ENCODE measurements at regions not wholly inside any gene's neighbourhood (a gene's known extent, or its start where the extent isn't known, plus 50 kb on each side); places are given as distances from the start of the nearest gene placed in this dataset.
A peak's percentile ranks its signal among the peaks of the same experiment; 100 is the strongest.

DNA sequence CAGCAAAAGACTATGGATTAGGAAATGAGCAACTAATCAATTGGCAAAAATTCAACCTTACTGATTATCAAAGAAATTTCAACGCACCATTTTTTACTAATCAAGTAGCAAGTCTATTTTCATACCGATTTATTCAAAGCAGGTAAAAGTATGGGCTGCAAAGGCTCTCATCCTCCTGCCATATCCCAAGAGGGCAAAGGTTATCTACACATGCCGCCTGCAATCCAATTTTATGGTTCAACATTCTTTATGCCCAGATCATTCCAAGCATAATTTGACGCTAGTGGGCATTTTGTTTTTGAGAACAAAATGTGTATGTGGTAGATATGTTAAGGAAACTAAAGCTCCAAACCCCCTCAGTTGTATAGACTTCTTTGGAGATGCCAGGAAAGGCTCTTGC is 270.6 kb downstream of the MAF start:
- no peak for DNase-seq (ENCODE audit: low read depth in 2 of 2)

DNA sequence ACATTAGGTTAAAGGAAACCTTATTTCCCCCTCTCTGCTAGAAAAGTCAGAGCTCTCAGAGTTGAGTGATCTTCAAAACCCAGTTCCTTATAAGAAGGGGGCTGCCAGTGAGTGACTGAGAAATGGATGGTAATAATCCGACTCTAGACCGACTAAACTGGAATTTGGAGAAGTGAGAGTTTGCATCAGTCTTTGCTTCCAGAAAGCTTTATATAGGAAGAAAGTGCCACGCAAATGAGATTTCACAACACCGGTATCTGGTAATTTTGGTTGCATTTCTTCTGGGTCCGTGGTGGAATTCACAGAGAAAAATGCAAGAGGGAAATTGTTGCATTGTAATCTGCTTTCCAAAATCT is 271.4 kb downstream of the MAF start:
- DNase-seq (ENCODE audit: low read depth in 2 of 2), result no peak

DNA sequence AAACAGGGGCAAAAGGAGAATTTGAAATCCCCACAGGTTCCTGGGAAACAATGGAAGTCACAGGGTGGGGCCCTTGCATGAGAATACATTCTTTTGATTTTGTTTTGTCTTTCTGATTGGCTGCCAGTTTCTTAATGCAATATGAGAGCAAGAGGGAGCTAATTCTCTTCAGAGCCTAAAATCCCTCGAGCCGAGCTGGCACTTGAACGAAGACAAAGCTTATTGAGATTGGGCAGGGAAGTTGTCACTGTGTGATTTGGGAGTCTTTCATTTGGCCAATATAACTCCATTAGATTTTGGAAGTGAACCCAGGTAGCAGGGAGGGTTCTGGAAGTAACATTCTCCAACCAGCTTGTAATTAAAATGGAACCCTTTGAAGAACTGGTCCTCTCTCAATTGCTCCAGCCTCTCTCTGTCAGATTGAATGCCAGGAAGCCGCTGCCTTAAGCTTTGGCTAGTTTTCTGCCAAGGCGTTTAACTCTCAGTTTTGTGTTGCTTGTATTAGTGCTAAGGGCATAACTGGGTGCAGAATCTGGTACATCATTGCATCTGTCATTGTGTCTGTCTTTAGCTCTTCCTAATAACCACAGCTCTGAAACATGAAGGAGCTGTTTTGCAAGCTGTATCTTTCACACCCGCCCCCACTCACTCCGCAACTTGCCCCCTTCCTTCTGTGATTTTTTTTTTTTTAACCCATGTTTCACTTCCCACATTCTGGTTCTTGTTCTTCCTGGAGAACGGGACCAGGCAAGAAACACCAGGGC is 272.0 kb downstream of the MAF start:
- DNase-seq (ENCODE audit: low read depth in 2 of 2), result no peak

DNA sequence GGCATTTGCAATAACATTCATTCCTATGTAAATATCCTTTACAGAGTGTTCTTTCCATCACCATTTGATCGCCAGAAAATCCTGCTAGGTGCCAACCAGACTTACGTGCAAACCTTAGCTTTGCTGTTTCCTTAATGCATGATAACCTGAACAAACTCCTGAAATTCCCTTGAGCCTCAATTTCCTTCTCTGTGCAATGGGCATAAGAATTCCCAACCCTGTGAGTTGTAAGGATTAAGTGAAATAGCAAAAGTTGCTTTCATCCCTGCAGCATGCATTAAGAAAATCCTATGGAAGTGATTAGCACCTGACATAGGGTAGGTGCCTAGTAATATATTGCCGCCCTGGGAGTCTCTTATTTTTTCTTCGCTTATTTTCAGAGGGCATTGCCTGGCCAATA is 272.7 kb downstream of the MAF start:
- DNase-seq (ENCODE audit: low read depth in 2 of 2), result no peak

DNA sequence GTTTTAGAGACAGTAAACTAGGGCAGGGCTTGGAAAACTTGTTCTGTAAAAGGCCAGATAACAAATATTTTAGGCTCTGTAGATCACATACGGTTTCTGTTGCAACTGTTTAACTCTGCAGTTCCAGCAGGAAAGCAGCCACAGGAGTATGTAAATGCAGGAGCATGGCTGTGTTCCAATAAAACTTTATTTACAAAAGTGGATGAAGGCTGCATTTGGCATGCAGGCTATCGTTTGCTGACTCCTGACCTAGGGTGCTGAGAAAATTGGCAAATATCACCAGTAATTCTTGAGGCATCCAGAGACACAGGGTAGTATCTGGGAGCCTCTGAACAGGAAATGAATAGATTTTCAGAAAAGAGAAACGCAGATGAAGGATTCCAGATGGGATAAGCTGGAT is 274.0 kb downstream of the MAF start:
- DNase-seq (ENCODE audit: low read depth in 2 of 2), result no peak

DNA sequence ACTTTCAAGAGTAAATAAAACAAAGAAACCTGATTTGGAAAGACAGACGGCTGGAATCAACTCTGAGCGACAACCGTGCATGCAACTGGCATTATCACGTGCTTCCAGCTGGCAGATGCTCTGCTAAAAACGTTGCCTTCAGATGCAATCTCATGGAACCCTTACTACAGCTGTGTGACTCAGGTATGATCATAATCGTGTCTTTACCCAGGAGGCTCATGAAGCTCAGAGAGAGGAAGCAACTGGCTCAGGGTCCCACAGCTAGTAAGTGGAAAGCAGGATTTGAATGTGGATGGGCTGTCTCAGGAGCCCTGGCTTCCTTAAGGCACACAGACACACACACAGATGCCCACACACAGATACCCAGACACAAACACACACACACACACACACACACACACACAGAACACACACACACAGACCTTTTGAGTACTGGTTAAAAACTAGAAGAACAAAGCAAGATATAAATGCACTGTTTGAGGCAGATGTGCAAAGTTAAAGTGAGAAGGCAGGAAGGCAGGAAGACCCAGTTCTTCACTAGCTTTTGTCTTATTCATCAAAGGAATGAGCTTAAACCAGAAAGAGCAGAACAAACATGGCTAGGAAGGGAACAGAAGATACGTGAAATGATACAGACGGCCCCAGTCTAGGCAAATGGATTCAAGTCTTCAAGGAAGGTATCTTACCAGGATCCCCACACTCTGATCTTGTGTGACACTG is 275.2 kb downstream of the MAF start:
- DNase-seq (ENCODE audit: low read depth in 2 of 2), result no peak

DNA sequence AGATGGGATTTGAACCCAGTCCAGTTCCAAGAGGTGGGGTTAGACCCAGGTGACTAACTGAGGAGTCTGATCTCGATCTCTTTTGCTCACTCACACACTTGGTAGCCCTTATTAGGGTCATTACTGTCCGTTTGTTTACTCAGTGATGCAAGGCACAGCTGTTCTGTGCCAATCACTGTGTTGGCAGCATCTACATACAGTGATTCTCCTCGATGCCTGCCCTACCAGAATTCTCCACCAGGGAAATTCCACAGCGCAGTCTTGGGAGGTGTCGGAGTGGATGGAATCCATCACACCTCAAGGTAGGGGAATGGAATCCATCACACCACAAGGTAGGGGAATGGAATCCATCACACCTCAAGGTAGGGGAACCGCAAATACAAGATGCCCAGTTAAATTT is 279.6 kb downstream of the MAF start:
- DNase-seq (ENCODE audit: low read depth in 2 of 2), result no peak

DNA sequence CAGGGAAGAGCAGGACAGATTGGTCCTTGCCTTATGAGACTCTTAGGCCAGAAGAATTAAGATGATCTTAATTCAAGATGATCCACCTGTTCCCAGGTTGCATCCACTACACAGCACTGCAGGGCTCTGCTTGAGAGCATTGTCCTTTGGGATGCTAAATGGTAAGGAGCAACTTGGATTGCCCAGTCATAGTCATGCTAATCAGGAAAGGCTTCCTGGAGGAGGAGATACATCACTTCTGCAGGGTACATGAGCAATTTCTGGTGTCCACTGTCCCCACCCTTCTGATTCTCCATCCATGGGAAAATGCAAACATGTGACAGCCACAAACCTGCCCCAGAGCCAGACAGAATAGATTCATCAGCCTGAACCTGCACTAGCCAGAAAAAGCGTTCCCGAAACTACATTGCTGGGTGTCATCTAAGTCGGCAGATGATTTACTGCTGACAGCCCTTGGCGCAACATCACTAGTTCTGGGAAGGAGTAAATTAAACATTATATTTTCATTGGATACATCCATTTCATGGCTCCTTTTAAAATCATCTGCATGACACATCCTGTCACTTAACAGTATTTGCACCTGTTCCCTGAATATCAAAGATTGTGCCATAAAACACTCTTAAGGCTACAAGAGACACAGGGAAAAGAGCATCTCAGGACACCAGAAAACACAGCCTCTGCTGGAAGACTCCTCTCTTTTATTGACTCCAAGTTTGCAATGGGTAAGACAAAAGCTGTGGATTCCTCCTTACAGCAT is 282.2 kb downstream of the MAF start:
- DNase-seq (ENCODE audit: low read depth in 2 of 2), result no peak

DNA sequence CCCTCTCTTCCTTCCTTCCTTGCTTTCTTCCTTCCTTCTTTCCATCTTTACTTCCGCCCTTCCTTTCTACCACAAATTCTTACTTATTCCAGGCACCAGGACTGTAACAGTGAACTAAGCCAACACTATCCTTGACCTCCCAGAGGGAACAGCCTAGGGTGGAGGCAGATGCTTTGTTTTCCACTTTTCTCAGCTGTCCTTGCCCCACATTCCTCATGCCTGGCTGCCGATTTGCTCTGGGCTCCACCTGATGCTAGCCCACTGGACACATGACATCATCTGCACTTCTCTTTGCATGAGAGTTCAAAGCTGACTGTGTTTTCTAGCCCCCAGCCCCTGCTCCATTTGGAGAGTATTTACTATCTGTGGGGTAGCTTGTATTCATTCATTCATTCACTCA is 283.0 kb downstream of the MAF start:
- no peak for DNase-seq (ENCODE audit: low read depth in 2 of 2)

DNA sequence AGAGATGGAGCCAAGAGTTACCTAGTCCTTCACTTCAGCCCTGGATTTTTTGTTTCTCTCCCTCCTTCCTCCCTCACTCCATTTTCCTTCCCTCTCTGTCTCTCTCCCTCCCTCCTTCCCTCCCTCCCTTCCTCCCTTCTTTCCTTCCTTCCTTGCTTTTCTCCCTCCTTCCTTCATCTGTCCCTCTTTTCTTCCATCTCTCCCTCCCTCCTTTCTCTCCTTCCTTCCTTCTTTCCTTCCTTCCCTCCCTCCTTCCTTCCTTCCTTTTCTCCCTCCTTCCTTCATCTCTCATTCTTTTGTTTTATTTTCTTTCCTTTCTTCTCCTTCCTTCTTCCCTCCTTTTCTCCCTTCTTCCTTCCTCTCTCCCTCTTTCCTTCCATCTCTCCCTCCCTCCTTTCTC is 283.5 kb downstream of the MAF start:
- no peak for DNase-seq (ENCODE audit: low read depth in 2 of 2)

DNA sequence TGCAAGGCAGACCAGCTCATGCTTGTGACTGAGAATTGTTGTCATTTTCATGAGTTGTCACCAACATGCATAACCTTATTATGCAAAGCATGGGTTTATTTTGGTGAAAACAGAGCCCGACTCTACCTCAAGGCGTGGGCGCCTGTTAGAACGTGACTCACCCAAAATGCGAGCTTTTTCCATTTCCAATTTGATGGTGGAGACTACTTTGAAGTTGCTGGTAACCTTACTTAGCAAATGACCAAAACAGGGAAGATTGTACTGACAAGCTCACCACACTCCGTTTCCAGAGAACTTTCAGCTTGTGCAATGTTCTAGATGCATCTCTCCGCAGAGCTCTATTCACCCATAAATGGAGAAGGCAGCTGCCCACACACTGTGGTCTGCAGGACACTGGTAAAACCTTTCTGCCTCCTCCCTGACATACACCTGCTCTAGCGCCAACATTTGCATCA is 284.5 kb downstream of the MAF start:
- DNase-seq (ENCODE audit: low read depth in 2 of 2), result peak; percentile 17 to 48

DNA sequence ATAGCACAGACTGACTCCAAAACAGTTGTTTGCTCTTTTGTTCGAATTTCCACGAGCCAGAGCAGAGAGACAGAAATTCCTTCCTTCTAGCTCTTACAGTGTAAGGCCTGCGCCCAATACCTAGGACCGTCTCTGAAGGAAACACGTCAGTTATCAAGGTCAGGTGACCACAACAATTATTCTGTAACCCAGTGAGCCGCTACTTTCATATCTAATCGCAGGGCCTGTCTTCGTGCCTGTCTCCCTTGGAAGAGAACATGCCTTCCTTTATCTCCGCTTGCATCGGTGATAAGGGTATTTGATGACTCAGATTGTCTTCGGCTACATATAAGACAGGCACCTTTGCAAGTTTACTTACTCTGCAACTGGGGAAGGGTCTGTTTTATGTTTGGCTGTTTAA is 288.0 kb downstream of the MAF start:
- no peak for DNase-seq (ENCODE audit: low read depth in 2 of 2)

DNA sequence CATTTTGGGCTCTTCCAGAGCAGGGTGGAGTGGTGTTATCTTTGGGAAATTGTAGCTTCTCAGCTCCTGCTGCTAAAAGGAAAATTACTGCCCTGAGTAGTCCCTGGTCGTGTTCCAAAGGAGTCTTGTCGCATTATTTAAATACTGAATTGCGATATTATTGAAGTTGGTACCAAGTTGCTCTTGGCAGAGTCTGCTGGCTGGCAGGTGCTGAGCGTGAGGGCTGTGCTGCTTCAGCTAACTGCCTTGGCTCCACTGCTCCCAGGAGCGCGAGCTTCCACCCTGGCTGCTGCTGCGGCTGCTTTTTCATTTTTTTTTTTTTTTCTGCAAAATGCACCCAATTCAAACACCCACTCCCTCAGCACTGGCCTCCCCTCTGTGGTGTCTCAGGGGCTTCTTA is 289.8 kb downstream of the MAF start:
- no peak for DNase-seq (ENCODE audit: low read depth in 2 of 2)

DNA sequence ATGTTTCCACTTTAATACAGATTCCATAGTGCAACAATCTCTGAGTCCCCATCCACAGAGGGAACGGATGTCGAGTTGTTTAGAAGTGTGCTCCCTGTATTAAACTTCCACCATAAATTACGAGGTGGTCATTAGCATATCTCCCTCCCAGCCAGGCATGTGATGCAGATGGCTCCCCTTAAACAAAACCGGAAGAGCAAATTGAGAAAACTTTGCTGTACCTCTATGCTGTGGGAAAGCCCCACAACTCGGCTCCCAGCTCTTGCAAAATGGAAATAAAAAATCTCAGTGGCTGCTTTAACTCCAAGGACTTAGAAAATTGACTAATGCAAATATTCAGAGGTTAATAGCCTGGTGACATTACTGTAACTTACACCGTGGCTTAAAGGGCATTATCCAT is 290.9 kb downstream of the MAF start:
- DNase-seq (ENCODE audit: low read depth in 2 of 2), result no peak

DNA sequence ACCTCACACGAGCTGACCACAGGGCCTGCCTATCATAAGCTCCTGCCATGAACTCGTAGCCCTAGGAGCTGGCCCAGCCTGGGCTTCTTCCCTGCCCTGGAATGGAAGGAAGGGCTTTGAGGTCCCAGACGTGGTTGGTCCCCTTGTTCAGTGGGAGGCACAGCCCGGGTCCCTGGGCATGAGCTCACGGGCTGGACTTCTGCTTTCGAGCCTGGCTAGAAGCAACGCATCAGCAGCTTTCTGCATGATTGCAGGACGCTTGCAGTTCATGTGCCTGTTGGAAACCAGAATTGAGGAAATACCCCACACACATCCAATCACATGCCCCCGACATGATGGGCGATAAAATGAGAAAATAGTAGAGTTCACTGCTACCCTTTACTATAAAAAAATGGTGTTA is 293.3 kb downstream of the MAF start:
- DNase-seq (ENCODE audit: low read depth in 2 of 2), result no peak

DNA sequence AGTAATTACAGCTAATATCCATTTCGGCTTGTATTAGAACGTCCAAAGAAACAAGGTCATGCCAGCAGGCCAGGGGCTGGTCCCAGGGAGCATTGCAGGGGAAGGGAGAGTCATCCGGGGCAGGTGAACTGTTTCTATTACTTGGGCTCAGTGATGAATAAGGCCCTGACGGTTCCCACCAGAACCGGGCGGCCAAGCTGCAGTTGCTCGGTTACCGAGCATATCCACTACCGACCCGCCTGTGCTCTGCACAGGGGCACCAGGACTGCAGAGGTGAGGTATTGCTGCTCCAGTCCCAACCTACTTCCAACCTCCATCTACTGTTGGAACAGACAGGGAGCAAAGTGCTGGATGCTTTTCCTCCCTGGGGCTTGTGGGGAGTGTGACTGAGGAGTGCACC is 295.5 kb downstream of the MAF start:
- DNase-seq (ENCODE audit: low read depth in 2 of 2), result no peak

DNA sequence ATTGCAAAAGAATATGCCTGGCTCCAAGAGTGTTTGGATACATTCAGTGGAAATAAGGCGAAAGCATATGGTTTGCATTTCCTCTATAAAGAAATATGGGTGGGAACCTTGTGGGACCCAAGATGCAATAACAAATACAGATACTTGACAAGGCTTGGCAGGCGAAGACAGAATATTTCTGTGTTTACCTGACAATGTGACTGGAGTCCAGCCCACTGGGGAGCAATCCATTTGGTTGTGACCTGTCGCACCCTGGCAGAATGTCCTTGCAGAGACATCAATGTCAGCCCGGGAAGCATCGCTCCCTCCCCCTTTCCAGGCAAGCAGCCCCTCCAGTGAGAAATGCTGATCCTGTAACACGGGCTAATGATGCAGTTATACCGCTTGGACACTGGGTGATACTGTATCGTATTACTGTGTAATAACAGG is 296.6 kb downstream of the MAF start:
- no peak for DNase-seq (ENCODE audit: low read depth in 2 of 2)

DNA sequence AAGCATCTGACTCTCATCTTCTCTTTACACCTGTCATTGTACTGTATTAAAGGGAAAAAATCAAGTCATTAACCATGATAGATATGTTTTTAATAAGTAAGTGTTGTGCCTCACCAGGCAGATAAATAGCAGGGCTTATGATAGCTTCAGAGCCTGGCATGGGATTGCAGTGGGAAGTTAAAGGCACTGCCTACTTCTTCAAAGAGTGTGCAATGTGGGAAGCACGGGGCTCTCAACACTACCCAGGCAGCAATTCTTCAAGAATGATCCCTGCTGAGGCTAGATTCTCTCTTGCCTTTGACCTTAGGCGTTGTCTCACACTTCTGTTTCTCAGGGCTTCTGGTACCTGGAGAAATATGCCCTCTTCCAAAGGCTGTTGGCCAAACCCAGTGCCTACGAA is 297.3 kb downstream of the MAF start:
- DNase-seq (ENCODE audit: low read depth in 2 of 2), result no peak

DNA sequence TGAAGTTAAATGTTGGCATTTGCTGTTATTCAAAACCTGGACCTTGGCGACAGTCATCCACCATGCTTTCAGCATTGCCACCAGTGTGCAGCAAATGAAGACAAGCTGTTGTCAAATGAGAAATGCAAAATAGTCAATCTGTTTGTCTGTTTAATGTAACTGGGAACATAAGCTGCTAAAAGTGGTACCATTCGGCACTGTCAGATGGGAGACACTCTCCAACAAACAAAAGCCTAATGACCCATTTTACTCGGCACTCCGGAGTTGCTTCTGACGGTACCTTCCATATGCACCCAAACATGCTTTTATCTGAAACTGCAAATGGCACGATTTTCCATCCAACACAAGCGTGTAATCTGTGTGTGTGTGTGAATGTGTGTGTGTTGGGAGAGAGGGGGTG is 297.8 kb downstream of the MAF start:
- DNase-seq (ENCODE audit: low read depth in 2 of 2), result no peak

DNA sequence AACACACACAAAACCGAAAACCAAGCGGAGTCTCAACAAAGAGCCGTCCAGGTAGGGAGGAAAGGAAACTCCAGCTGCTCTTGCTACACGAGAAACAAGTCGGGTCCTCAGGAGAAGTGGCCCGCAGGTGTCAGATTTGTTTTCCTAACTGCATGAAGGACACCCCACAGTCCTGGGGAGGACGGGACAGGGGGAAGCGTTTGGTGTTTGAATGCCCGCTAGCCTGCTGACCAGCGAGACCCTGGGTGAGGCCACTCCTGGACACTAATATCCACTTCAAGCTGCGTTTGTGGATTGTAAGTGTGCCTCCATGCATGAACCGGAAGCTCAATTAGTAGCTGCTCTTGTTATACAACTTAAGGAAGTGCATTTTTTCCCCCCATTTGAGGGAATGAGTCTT is 299.5 kb downstream of the MAF start:
- DNase-seq (ENCODE audit: low read depth in 2 of 2), result no peak

DNA sequence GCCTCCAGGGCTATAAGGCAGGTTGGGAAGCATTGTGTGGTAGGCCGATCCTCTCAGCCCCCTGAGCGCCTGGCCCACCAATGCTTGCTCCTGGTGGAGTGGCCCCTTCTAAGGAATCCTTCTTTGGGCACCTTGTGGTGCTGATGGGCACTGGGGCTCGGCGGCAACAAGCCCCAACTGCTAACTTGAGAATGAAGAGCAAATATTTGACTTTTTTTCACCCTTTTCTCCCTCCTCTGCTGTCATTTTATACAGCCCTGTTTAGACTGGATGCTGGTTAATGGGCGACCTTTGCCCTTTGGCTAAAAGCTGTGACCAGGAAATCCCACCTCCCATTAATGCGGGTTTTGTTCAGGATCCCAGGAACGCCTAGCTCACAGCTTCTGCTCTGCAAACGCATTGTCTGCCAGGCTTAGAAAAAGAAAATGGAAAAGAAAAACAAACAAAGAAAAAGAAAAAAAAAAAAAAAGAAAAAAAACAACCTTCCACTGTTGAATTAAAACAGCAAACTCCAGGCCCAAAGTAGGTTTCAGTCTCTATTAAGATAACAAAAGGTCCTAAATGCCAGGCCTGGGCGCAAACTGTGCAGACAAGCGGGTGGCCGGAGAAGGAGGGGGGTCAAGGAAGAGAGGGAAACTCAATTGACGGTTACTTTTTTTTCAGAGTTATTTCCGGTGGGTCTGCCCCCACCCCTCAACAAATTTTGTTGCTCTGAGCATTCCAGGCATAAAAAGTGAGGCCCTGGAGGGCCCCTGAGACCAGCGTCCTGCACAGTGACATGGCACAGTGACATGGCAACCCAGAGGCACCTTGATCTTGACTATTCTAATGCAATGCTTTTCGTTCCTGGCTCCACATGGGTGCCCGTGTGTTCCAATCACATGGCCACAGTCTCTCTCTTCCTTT is 301.4 kb downstream of the MAF start:
- no peak for DNase-seq (ENCODE audit: low read depth in 2 of 2)

DNA sequence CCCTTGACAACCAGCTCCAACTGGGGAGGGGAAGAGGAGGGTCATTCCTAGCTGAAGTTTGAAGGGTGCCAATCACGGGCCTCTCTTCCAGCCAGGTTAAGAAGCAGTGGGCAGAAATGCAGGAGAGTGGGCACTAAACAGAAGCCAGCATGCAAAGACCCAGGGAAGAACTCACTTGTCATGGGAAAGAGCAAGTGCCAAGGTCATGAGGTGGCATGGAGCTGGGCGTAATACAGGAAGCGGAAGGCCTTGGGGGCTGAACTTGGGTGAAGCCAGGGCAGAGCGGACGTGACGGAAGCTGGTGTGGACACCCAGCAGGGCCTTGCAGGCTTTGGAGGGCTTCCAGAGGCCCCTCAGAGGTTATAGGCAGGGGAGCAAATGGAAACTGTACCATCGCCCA is 302.1 kb downstream of the MAF start:
- no peak for DNase-seq (ENCODE audit: low read depth in 2 of 2)
